Stomach (tissue), 8 donors: ENCODE measurements at regions not wholly inside any gene's neighbourhood (a gene's known extent, or its start where the extent isn't known, plus 50 kb on each side); places are given as distances from the start of the nearest gene placed in this dataset.

Source experiments
- DNase-seq, 2 donors: peaks; one replicate each; pipeline versions ENCODE4 v3.0.0 to v3.0.0-alpha.2; 2013 to 2019
- H3K27ac ChIP-seq, 5 donors: fragments of 200-600 bp in 4 of 5; sonication (generic) in 4 of 5; one replicate each; pipeline ENCODE4 v1.5.1; 2013 to 2019; ENCODE audit warnings: mild to moderate bottlenecking in 1 of 5, moderate library complexity in 1 of 5
- H3K27me3 ChIP-seq, 3 donors: fragments of 200-600 bp; sonication (generic); one replicate each; pipeline ENCODE4 v1.5.1; 2017 to 2019; ENCODE audit warnings: mixed run types in 1 of 3
- H3K36me3 ChIP-seq, 4 donors: fragments of 200-600 bp; sonication (generic); 1 replicate in 3 of 4; 2 replicates in 1 of 4; pipeline ENCODE4 v1.5.1; 2016 to 2019
- H3K4me1 ChIP-seq, 4 donors: fragments of 200-600 bp; sonication (generic); one replicate each; pipeline ENCODE4 v1.5.1; 2016 to 2019
- H3K4me3 ChIP-seq, 4 donors: fragments of 200-600 bp; sonication (generic) in 3 of 4; one replicate each; pipeline ENCODE4 v1.5.1; 2016 to 2019; ENCODE audit warnings: mild to moderate bottlenecking in 1 of 4
- H3K9me3 ChIP-seq, 4 donors: fragments of 200-600 bp; sonication (generic); one replicate each; pipeline ENCODE4 v1.5.1; 2016 to 2019
- EP300 ChIP-seq: sonication (generic); formaldehyde crosslinking; IDR thresholded peaks from one replicate; pipeline ENCODE4 v1.6.1; 2017; ENCODE audit warnings: antibody characterized with exemption
- POLR2A ChIP-seq, 4 donors: fragments of 450-650 bp; IDR thresholded peaks; one replicate each; pipeline ENCODE4 v1.6.1; 2016; ENCODE audit warnings: antibody characterized with exemption in 4 of 4, control low read depth in 2 of 4, mild to moderate bottlenecking in 1 of 4, moderate library complexity in 1 of 4
- POLR2AphosphoS5 ChIP-seq, 3 donors: sonication (generic); formaldehyde crosslinking; IDR thresholded peaks; one replicate each; pipeline ENCODE4 v1.6.1; 2016; ENCODE audit warnings: antibody characterized with exemption in 3 of 3
- WGBS, 5 donors: extraction: QIAGEN DNeasy Blood & Tissue Kit in 3 of 5; methylation state at CpG; one replicate each; pipeline versions ENCODE4 v1.1.5 to v1.1.7; 2013 to 2018; 5-methylcytosine and 5-hydroxymethylcytosine counted together
- intact Hi-C: fragments of 100-400 bp; cut with DNase I; formaldehyde crosslinking; loops from one replicate; pipeline ENCODE4 v1.15.1; 2023; ENCODE audit warnings: low total_unique reads
- TF ChIP-seq, protein P1 (sequence below), 7 experiments: fragments of 450-650 bp in 4 of 7; fragments of 200-600 bp in 3 of 7; sonication (generic) in 3 of 7; IDR thresholded peaks; one replicate each; pipeline ENCODE4 v1.5.1; 2016 to 2019; ENCODE audit warnings: antibody characterized with exemption in 7 of 7, control low read depth in 2 of 7, mild to moderate bottlenecking in 1 of 7
- donor health status: healthy with polysubstance abuse.
- donor health status: Bipolar disorder and iron deficiency.
- donor health status: healthy.

GRCh38 chr18:57909620-57910019, 106.5 kb upstream of the ATP8B1 start:
- Histone ChIP-seq H3K27ac (no peak overlapping the region), H3K9me3 (no peaks in the 10 kb centered on the region), H3K4me3 (no peak overlapping the region), H3K4me1 (peaks cover 0 to 1% (median 0%) of the 10 kb centered on the region in 4 donors), H3K36me3 (no peaks in the 10 kb centered on the region), H3K27me3 (no peaks in the 10 kb centered on the region)
- TF ChIP-seq EP300 (no peak), POLR2AphosphoS5 (IDR thresholded peaks at IDR 0.05) (no peak), POLR2A (IDR thresholded peaks at IDR 0.05) (no peak)
- TF ChIP-seq, protein P1, sequence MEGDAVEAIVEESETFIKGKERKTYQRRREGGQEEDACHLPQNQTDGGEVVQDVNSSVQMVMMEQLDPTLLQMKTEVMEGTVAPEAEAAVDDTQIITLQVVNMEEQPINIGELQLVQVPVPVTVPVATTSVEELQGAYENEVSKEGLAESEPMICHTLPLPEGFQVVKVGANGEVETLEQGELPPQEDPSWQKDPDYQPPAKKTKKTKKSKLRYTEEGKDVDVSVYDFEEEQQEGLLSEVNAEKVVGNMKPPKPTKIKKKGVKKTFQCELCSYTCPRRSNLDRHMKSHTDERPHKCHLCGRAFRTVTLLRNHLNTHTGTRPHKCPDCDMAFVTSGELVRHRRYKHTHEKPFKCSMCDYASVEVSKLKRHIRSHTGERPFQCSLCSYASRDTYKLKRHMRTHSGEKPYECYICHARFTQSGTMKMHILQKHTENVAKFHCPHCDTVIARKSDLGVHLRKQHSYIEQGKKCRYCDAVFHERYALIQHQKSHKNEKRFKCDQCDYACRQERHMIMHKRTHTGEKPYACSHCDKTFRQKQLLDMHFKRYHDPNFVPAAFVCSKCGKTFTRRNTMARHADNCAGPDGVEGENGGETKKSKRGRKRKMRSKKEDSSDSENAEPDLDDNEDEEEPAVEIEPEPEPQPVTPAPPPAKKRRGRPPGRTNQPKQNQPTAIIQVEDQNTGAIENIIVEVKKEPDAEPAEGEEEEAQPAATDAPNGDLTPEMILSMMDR (IDR thresholded peaks at IDR 0.05), result no peak
- no peak for DNase-seq
- 52 to 84% (median 76%) methylated on average over 7 of the region's 7 CpGs for WGBS, 5 donors
- intact Hi-C loops, result no loop called here

DNA sequence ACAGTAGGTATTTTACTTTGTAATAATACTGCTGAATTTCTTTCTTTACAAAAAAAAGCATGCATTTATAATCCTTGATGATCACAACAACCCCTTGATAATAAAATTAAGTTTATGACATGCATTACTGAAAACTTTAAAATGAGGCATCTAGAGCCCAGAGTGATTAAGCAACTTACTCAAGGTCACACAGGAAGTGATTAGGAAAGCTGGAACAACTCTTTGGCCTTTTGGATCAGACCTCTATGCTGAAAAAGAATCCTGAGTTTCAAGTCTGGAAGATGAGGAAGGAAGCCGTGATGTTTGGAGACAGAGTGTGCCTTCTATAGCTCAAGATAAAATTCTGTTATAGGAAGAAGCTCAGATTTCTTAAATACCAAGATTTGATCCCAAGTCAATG, 105.0 kb upstream of the ATP8B1 start:
- no peak for DNase-seq
- WGBS, 5 donors, result 64 to 89% (median 82%) methylated on average over 1 of the region's 1 CpG

GRCh38 chr18:57907550-57907949, 104.4 kb upstream of the ATP8B1 start:
- TF ChIP-seq, protein P1 (IDR thresholded peaks at IDR 0.05), result no peak
- H3K27ac ChIP-seq, result no peak overlapping the region
- DNase-seq, result no peak
- H3K27me3 ChIP-seq, result no peaks in the 10 kb centered on the region
- H3K36me3 ChIP-seq, result no peaks in the 10 kb centered on the region
- WGBS, 5 donors, result 80 to 90% (median 83%) methylated on average over 4 of the region's 4 CpGs
- intact Hi-C loops, result no loop called here
- H3K4me1 ChIP-seq, result no peaks in the 10 kb centered on the region
- no peak overlapping the region for H3K4me3 ChIP-seq
- no peaks in the 10 kb centered on the region for H3K9me3 ChIP-seq

More for the DNA sequence above, 105.0 kb upstream of the ATP8B1 start:
- intact Hi-C loops, result no loop called here
- Histone ChIP-seq H3K4me3 (no peak overlapping the region), H3K4me1 (no peaks in the 10 kb centered on the region), H3K9me3 (no peaks in the 10 kb centered on the region), H3K27ac (no peak overlapping the region), H3K36me3 (no peaks in the 10 kb centered on the region), H3K27me3 (no peaks in the 10 kb centered on the region)
- no peak for TF ChIP-seq EP300
- TF ChIP-seq, protein P1 (IDR thresholded peaks at IDR 0.05), result no peak
- no peak for TF ChIP-seq POLR2AphosphoS5 (IDR thresholded peaks at IDR 0.05)
- TF ChIP-seq POLR2A (IDR thresholded peaks at IDR 0.05), result no peak

- H3K4me1 ChIP-seq, result peaks cover 0 to 6% (median 0%) of the 10 kb centered on the region in 4 donors
- H3K9me3 ChIP-seq, result no peaks in the 10 kb centered on the region
- TF ChIP-seq POLR2A (IDR thresholded peaks at IDR 0.05), result no peak
- no peaks in the 10 kb centered on the region for H3K36me3 ChIP-seq
- no peaks in the 10 kb centered on the region for H3K27me3 ChIP-seq
- H3K4me3 ChIP-seq, result no peak overlapping the region
- WGBS, 5 donors, result 86 to 93% (median 91%) methylated on average over 5 of the region's 5 CpGs
- intact Hi-C loops, result no loop called here
- no peak for DNase-seq
- H3K27ac ChIP-seq, result no peak overlapping the region
These were observed 103.7 kb upstream of the ATP8B1 start for GRCh38 chr18:57906852-57907251.

- no peak for DNase-seq
- Histone ChIP-seq H3K9me3 (no peaks in the 10 kb centered on the region), H3K27me3 (no peaks in the 10 kb centered on the region), H3K4me1 (peaks cover 0 to 7% (median 0%) of the 10 kb centered on the region in 4 donors), H3K36me3 (no peaks in the 10 kb centered on the region), H3K4me3 (no peak overlapping the region), H3K27ac (no peak overlapping the region)
- TF ChIP-seq POLR2A (IDR thresholded peaks at IDR 0.05), result no peak
- TF ChIP-seq, protein P1 (IDR thresholded peaks at IDR 0.05), result no peak
- TF ChIP-seq EP300, result no peak
- no peak for TF ChIP-seq POLR2AphosphoS5 (IDR thresholded peaks at IDR 0.05)
- intact Hi-C loops, result no loop called here
These were observed 101.4 kb upstream of the ATP8B1 start for GRCh38 chr18:57904535-57904934.
